Activated CD4-positive, alpha-beta T cell treated with anti-CD3 and anti-CD28 coated beads, Interleukin-10, Interleukin-2, amounts not matched to agents 100 ng/mL and 50 ng/mL, durations not matched to agents 16 hours and 8 hours (primary cell): ENCODE measurements at regions not wholly inside any gene's neighbourhood (a gene's known extent, or its start where the extent isn't known, plus 50 kb on each side); places are given as distances from the start of the nearest gene placed in this dataset.

ENCODE experiments used
- DNase-seq: peaks from one replicate; pipeline ENCODE4 v3.0.0-alpha.2; 2020

DNA sequence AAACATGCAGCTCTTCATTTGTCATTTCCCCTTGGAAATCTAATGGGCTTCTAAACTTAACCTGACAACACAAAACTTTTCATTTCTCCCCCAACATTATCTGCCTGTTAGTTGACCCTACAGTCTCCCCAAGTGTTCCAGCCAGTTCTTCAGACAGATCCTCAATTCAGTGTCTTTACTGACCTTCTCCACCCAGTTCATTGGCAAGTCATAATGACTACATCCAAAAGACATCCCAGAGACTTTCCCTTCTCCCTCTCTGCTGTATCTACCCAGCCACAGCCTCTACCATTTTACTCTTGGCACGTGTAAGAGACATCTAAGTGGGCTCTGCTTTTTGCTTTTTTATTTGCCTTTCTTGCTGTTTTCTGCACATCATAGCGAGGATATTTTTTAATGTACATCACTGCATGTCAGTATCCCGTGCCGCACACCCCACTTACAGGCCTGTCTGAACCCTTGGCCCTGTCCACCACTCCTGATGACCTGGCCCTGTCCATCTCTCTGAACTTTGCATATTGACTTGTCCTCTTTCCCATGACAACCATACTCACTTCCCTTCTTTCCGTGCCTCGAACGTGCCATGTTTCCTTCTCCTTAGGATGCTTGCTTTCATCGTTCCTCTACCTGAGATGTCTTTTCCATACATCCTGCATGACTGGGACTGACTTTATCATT lies 391.9 kb downstream of the IRS2 start:
- DNase-seq: no peak

DNA sequence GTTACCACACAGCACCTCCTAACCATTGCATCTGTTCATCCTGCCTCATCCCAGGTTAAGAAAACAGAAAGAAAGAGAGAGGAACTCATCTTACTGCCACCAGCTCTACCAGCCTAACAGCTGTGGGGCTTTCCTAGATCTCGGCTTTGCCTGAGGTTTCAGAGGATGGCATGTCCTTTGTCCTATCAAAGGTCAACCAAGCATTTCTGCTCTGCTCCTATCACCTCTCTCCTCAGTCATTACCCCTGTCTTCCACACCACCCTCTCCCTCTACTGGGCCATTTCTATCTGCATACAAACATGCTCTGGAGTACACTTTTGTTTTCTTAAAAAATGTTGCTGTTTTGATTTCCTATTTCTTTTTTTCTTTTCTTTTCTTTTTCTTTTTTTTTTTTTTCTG lies 393.3 kb downstream of the IRS2 start:
- no peak for DNase-seq

DNA sequence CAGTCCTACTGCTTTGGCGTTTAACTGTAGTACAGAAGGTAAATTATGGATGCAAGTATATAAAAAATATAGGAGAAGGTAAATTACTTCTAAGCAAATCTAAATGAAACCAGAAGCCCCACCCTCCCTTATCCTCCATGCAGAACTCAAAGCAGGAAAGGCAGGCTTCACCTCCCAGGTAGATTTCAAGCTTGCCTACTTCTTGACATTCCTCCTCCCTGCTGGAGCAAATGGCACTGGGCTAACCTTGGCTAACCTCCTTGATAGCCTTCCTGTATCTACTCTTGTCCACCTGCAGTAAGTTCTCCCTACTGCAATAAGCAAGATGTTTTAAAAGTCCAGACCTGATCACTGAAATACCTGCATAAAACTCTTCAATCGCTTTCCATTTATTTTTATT lies 396.0 kb downstream of the IRS2 start:
- no peak for DNase-seq

DNA sequence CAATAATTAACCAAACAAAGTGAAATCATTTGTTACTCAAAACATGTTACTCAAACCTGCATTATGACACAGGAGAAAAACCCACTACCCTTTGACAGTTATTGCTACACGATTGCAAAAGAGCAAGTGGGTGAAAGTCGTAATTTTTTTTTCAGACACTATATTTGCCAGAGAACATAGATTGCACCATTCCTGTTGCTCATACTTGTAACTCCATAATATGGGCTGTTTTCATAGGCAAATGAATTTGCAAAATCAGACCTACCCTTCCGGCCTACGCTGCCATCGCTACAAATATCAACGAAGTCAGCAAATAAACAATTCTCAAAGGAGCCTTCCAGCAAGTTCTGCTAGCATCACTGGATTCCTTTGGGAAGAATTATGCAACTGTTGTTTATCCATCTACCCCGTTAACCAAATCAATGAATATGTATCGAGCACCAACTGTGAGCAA lies 396.5 kb downstream of the IRS2 start:
- no peak for DNase-seq

DNA sequence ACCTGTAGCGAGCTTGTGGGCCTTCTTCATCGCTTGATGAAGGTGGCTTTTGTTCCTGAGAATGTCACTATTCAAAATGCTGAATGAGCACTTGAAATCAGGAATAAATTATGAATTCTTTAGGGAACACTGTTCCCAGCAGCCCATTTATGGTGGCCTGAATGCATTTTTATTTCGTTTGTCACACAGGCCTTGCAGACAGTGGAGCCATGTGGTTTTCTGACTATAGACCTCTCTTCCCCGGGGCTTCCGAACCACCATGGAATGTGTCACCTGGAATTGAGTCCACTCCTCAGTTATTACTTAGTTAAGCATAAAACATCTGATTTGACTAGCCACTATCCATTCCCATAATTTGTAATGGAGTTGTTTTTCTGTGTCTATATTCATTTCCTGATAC lies 396.9 kb downstream of the IRS2 start:
- DNase-seq: no peak

- DNase-seq: no peak
Observed at GRCh38 chr13:109387471-109387870, 398.9 kb downstream of the IRS2 start.

- no peak for DNase-seq
Observed at GRCh38 chr13:109385242-109385560, 401.2 kb downstream of the IRS2 start.

- DNase-seq: no peak
Observed at GRCh38 chr13:109384491-109385241, 401.7 kb downstream of the IRS2 start.

DNA sequence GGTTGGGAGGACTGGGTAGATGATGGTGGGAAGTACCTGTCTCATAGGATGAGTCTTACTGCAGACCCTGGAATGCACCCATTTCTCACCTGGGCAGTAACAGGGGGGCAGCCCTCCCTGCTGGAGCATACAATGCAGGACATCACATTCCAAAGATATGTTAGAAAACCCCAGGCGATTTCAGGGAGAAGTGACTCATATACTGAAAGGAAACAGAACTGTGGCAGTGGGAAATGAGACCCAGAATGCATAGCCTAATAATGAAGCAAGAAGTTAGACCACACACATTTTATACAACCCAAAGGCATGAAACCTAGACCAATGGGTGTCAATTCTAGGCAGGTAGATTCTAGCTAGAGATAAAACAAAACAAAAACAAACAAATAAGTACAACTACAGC lies 402.7 kb downstream of the IRS2 start:
- DNase-seq: no peak

DNA sequence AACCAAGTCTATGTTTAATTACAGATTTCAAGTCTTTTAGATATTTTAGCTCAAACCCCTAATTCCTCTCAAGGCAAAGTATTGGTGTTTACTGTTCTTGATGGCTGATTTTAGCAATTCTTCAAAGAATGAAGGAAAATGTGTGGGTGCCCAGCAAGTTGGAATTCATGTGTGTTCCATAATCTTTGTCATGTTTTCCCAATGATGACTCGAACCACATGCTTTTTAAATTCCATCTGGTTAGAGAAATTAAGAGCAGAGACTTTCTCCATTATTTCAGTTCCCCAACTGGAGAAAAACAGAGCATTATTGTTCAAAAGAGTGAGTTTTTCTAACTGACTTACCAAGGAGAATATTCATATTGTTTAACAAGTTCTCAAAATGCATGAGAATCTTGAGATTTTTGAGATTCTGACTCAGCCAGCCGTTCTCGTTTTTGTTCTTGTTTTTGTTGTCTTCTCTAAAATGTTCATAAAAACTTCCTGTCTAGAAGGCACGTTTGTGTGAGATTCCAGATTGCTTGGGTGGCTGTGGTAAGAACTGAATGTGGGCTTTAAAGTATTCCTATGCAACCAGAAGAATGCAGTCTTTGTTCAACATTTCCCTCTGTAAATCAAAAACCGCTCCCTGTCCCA lies 404.7 kb downstream of the IRS2 start:
- DNase-seq: no peak

GRCh38 chr13:109380457-109380856 lies 405.9 kb downstream of the IRS2 start:
- no peak for DNase-seq

DNA sequence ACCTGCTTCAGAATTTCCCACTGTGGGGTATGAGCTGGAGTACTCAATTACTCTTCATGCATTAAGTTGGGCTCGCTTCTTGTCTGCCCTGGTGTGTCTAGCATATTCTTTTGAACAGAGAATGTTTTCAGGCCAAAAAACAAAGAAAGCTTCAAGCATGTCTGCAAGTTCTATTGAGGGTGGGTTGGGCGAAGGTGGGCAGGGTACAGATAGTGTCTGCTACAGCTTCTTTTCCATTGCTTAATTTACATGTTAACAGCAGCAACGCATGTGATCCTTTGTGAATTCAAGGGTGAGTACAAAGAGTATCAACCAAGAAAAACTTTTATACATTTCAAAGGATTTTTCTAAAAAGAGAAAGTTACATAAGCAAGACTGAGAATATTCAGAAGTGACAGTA lies 406.5 kb downstream of the IRS2 start:
- no peak for DNase-seq

- no peak for DNase-seq
Observed at GRCh38 chr13:109376936-109377335, 409.4 kb downstream of the IRS2 start.

- DNase-seq: no peak
Observed at GRCh38 chr13:109374609-109375200, 411.7 kb downstream of the IRS2 start.

- DNase-seq: no peak
Observed at GRCh38 chr13:109372666-109373065, 413.7 kb downstream of the IRS2 start.

GRCh38 chr13:109371066-109371465 lies 415.3 kb downstream of the IRS2 start:
- DNase-seq: no peak

DNA sequence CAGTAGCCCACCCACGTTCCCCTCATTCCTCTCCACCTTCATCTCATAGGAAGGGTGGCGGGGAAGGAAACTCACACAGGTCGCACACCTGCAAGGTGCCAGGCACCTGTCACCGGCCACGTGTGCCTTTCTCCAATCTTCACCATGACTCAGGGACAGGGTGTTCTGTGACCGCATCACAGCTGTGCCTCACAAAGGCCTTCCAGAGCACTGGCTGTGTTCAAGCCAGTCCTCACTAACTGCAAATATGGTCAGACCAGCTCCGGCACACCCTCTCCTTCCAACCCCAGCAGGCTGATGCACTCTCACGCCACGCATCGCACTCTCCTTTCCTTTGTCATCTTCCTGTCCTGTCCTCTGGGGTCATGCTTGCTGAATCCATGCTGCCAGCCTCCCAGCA lies 415.9 kb downstream of the IRS2 start:
- no peak for DNase-seq

DNA sequence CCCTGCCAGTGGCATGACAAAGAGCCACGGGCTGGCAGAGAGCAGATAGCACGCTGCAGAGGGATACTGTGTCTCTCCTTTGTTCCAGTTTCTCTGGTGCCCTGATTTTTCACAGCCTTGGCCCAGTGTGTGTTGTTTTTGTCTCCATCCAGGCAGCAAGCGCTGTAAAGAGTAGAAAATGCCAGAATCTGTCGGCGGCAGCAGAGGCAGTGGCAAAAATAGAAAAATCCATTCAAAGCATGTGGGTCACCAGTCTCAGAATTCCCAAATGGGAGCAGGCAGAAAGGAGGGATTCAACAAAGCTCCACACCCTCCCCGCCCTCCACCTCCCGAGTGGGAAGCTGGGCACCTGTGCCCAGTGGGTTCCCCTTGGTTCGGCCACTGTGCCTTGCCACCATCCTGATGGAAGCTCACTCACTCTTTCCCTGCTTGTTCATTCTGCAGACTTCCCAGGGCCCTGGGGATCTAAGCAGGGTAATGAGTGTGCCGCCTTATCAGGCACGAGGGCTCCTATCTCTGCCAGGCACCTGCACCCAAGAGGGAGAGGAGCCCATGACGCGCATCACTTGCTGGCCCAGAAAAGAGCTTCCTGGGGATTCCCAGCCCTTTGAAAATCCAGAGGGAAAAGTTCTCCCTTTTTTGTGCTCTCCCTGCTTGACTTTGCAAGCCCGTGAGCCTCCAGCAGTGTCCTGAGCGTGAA lies 416.9 kb downstream of the IRS2 start:
- no peak for DNase-seq

GRCh38 chr13:109368230-109368629 lies 418.2 kb downstream of the IRS2 start:
- no peak for DNase-seq

- DNase-seq: no peak
Observed at GRCh38 chr13:109366525-109366924, 419.9 kb downstream of the IRS2 start.

DNA sequence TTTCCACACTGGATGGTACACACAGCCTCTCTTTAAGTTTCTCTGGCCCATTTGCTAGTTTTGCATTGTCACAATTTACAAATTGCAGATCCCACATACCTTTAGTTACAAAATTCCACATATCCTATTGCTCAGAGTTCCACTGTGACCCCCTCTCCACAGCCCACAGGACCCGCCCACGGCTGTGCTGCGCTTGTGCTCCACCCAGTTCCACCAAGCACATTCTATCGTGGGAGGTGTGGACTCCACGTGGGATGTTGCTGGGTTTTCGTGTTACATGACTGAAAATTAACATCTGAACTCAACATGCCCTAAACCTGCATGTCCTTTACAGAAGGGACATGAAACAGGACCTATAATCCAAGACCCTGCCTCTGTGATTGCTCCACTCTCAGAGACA lies 423.0 kb downstream of the IRS2 start:
- DNase-seq: no peak

GRCh38 chr13:109362616-109363015 lies 423.8 kb downstream of the IRS2 start:
- no peak for DNase-seq

GRCh38 chr13:109361562-109362289 lies 424.7 kb downstream of the IRS2 start:
- DNase-seq: no peak
